Thoracic aorta (tissue), 2 donors: ENCODE measurements at regions not wholly inside any gene's neighbourhood (a gene's known extent, or its start where the extent isn't known, plus 50 kb on each side); places are given as distances from the start of the nearest gene placed in this dataset.

ENCODE experiments used
- ATAC-seq: fragments of 150-250 bp; one replicate; pipeline ENCODE4 v1.8.0; 2017; ENCODE audit warnings: low read depth; ENCODE audit not compliant: insufficient number of reproducible peaks, low FRiP score
- DNase-seq: peaks from one replicate; pipeline ENCODE4 v3.0.0-alpha.2; 2020; ENCODE audit warnings: low spot score
- H3K27ac ChIP-seq, 2 donors: fragments of 200-600 bp; sonication (generic); 1 replicate in 1 of 2; 2 replicates in 1 of 2; pipeline ENCODE4 v1.5.1; 2016; ENCODE audit warnings: mild to moderate bottlenecking in 2 of 2, moderate library complexity in 2 of 2
- H3K27me3 ChIP-seq: fragments of 200-600 bp; sonication (generic); replicated peaks from 2 replicates; pipeline ENCODE4 v1.6.0; 2016; ENCODE audit warnings: mild to moderate bottlenecking; ENCODE audit not compliant: insufficient read depth
- H3K36me3 ChIP-seq: fragments of 200-600 bp; sonication (generic); one replicate; pipeline ENCODE4 v1.5.1; 2016
- H3K4me1 ChIP-seq, 2 donors: fragments of 200-600 bp; sonication (generic); 1 replicate in 1 of 2; 2 replicates in 1 of 2; pipeline versions ENCODE4 v1.5.1 to v1.6.0; 2016; ENCODE audit warnings: low read depth in 2 of 2, mild to moderate bottlenecking in 1 of 2; ENCODE audit not compliant: control insufficient read depth in 1 of 2
- H3K4me3 ChIP-seq: fragments of 200-600 bp; sonication (generic); 2 replicates; pipeline ENCODE4 v1.5.1; 2016; ENCODE audit warnings: mild to moderate bottlenecking
- H3K9me3 ChIP-seq: fragments of 200-600 bp; sonication (generic); 2 replicates; pipeline ENCODE4 v1.5.1; 2016
- TF ChIP-seq, protein P1 (sequence below): fragments of 200-600 bp; sonication (generic); IDR thresholded peaks from one replicate; pipeline ENCODE4 v1.5.1; 2019; ENCODE audit warnings: antibody characterized with exemption

DNA sequence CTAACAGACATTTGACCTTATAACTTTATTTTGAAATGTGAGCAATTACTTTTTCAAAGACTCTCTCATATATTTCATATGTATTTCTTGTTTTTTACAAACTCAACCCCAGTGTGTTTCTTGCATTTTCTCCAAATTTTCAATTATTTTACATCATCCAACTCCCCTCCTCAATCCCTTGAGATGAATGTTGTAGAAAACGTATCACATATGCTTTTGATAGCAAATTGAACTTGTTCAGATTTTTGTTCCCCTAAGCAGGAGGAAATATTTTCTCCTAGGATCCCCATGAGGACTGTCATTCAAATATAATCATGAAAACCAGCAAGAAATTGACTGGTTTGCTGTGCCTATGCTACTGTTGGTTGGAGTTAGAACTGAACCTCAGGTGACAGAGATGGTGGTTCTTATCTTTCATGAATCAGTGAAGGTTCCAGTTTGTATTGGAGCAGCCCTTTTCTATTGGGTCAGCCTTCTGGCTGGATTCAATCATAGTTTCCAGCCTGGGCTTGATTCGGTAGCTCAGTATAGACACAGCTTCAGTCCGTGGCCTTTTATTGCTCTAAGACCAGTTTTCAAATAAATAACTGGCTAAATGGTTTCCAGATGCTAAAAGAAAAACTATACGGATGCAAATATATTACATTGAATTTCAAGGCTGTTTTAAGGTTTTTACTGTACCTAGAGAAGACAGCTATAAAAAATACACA lies 591.0 kb downstream of the EPHA4 start:
- Histone ChIP-seq H3K9me3 (peaks cover 8% of the 10 kb centered on the region), H3K4me1 (no peaks in the 10 kb centered on the region), H3K4me3 (no peak overlapping the region), H3K27ac (no peak overlapping the region), H3K27me3 (no peaks in the 10 kb centered on the region), H3K36me3 (no peaks in the 10 kb centered on the region)
- DNase-seq (no peak), ATAC-seq (no peak)
- TF ChIP-seq, protein P1, sequence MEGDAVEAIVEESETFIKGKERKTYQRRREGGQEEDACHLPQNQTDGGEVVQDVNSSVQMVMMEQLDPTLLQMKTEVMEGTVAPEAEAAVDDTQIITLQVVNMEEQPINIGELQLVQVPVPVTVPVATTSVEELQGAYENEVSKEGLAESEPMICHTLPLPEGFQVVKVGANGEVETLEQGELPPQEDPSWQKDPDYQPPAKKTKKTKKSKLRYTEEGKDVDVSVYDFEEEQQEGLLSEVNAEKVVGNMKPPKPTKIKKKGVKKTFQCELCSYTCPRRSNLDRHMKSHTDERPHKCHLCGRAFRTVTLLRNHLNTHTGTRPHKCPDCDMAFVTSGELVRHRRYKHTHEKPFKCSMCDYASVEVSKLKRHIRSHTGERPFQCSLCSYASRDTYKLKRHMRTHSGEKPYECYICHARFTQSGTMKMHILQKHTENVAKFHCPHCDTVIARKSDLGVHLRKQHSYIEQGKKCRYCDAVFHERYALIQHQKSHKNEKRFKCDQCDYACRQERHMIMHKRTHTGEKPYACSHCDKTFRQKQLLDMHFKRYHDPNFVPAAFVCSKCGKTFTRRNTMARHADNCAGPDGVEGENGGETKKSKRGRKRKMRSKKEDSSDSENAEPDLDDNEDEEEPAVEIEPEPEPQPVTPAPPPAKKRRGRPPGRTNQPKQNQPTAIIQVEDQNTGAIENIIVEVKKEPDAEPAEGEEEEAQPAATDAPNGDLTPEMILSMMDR = no peak

DNA sequence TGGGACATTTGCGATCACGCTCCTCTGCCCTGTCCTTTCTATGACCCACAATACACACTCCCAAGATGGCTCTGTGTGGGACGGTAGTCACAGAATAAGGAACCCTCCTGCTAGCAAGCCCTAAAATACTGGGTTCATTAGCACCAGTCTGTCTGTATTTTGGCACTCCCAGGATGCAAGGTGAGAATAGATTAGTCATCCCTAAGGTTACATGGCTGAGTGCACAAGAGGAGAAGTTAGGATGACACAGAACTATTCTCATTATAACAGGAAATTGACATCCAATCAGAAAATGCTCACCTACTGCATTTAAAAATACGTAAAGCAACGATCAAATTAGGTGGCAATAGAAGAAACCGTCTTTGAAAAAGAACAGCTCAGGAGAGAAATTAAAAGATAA lies 590.2 kb downstream of the EPHA4 start:
- TF ChIP-seq, protein P1 = no peak
- ATAC-seq (no peak), DNase-seq (no peak)

GRCh38 chr2:220985561-220985960 lies 586.5 kb downstream of the EPHA4 start:
- no peaks in the 10 kb centered on the region for H3K4me1 ChIP-seq
- DNase-seq (no peak), ATAC-seq (no peak)
- no peak overlapping the region for H3K27ac ChIP-seq
- no peak overlapping the region for H3K4me3 ChIP-seq
- TF ChIP-seq, protein P1 = no peak
- no peaks in the 10 kb centered on the region for H3K27me3 ChIP-seq
- no peaks in the 10 kb centered on the region for H3K36me3 ChIP-seq
- no peaks in the 10 kb centered on the region for H3K9me3 ChIP-seq

More for the DNA sequence above, 590.2 kb downstream of the EPHA4 start:
- Histone ChIP-seq H3K4me3 (no peak overlapping the region), H3K27me3 (no peaks in the 10 kb centered on the region), H3K9me3 (peaks cover 8% of the 10 kb centered on the region), H3K27ac (no peak overlapping the region), H3K4me1 (no peaks in the 10 kb centered on the region), H3K36me3 (no peaks in the 10 kb centered on the region)

DNA sequence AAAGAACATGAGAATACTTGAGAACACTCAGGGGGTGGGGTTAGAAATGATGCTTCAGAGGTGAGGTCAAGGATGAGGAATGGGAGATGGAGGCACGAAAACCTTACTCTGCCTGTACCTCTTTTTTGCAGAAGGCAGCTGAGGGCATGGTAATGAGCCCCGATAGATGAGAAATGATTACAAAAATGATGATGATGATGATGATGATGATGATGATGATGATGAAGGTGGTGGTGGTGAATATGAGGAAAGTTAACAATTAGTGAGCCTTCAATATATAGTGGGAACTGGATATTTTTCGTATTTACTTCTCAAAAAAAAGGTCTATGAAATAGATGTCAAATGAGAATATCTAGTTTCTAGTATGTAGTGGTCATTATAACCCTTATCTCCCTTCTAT lies 584.3 kb downstream of the EPHA4 start:
- Histone ChIP-seq H3K36me3 (no peaks in the 10 kb centered on the region), H3K27ac (no peak overlapping the region), H3K9me3 (no peaks in the 10 kb centered on the region), H3K4me3 (no peak overlapping the region), H3K4me1 (no peaks in the 10 kb centered on the region), H3K27me3 (no peaks in the 10 kb centered on the region)
- no peak for DNase-seq
- TF ChIP-seq, protein P1 = no peak
- no peak for ATAC-seq

DNA sequence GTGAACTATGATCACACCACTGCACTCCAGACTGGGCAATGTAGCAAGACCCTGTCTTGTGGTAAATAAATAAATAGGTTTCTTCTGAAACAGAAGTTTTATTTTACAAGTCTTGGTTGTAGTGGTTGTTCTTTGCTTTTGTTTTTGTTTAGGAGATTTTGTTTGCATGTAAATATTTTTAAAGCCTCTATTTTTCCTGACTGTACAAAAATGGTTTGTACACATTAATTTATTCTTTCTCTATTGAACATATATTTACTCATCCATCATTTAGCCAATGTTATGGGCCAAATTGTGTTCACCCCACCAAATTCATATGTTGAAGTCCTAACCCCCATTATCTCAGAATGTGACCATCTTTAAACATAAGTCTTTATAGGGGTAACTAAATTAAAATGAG lies 580.1 kb downstream of the EPHA4 start:
- Histone ChIP-seq H3K27me3 (no peaks in the 10 kb centered on the region), H3K9me3 (no peaks in the 10 kb centered on the region), H3K27ac (no peak overlapping the region), H3K4me1 (peaks cover 0 to 14% of the 10 kb centered on the region in 2 donors), H3K4me3 (no peak overlapping the region), H3K36me3 (no peaks in the 10 kb centered on the region)
- ATAC-seq (no peak), DNase-seq (no peak)
- TF ChIP-seq, protein P1 = no peak
